ENCODE measurements at regions not wholly inside any gene's neighbourhood (a gene's known extent, or its start where the extent isn't known, plus 50 kb on each side); places are given as distances from the start of the nearest gene placed in this dataset.

DNA sequence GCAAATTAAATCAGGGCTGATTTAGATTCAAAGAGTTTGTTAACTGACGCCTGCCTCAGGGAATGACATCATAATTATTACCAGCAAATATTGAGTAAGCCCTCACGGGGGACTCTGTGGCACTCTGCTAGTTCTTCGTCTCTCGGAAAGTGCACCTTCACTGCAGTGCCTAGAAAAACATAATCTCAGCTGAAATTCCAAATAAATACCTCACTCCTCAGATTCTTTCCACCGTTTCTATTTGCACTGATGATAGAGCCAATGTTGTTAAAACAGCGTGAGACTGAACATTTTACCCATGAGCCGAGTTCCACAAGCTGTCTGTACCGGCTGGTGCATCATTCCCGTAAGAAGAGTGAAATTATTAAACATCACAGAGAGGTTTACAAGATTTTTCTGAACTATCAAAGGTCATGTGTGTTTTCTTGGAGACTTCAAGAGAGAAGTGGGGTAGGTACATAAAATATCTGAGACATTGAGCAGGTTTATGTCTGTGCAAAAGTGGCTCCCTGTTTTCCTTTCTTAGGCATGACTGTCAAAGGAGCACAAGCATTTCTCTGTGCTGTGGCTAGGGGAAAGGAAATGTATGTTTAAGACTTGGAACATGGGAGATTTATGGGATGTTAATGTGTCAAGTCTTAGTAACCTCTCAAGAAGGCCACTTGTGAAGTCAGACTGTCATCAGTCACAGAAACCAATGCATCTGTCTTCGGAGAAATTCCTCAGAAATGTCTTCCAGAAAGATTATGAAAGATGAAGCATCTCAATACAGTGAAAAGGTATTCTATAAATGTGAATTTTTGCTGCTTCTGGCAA, 119.6 kb downstream of the CBLL2 start:
- no peak overlapping the region for H3T11ph ChIP-seq (ENCODE audit: low read length)
- H2BK15ac ChIP-seq (ENCODE audit: low read depth, low read length) = no peak overlapping the region
- no peak overlapping the region for H4K91ac ChIP-seq (ENCODE audit: insufficient read length, low read depth, low read length)
- H3K18ac ChIP-seq (ENCODE audit: insufficient read length, low read depth, low read length) = no peak overlapping the region
- no peak for DNase-seq
- Mint-ChIP-seq H3K4me3 (no peak overlapping the region), H3K9me3 (peaks cover 0 to 31% of the 10 kb centered on the region in 2 experiments; a peak in 4 of 5 replicates), H3K36me3 (ENCODE audit: insufficient read depth in 1 of 3, low read depth in 3 of 3) (no peaks in the 10 kb centered on the region), H3K27ac (no peak overlapping the region), H3K4me1 (peaks cover 3 to 9% of the 10 kb centered on the region in 2 experiments), H3K27me3 (ENCODE audit: low read depth) (no peaks in the 10 kb centered on the region)
- H3K79me1 ChIP-seq (ENCODE audit: insufficient read depth, low read depth, low read length, poor library complexity, severe bottlenecking) = no peaks in the 10 kb centered on the region
- TF ChIP-seq, protein P1, sequence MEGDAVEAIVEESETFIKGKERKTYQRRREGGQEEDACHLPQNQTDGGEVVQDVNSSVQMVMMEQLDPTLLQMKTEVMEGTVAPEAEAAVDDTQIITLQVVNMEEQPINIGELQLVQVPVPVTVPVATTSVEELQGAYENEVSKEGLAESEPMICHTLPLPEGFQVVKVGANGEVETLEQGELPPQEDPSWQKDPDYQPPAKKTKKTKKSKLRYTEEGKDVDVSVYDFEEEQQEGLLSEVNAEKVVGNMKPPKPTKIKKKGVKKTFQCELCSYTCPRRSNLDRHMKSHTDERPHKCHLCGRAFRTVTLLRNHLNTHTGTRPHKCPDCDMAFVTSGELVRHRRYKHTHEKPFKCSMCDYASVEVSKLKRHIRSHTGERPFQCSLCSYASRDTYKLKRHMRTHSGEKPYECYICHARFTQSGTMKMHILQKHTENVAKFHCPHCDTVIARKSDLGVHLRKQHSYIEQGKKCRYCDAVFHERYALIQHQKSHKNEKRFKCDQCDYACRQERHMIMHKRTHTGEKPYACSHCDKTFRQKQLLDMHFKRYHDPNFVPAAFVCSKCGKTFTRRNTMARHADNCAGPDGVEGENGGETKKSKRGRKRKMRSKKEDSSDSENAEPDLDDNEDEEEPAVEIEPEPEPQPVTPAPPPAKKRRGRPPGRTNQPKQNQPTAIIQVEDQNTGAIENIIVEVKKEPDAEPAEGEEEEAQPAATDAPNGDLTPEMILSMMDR (conservative IDR thresholded peaks at IDR 0.05) = no peak
- WGBS (ENCODE audit: extremely low coverage, insufficient read length, low lambda C conversion rate) = no CpG with 5 or more reads among the region's 10 CpGs
- no peak overlapping the region for H3K14ac ChIP-seq (ENCODE audit: insufficient read depth, low read length)
- H3K27me3 ChIP-seq (ENCODE audit: insufficient read depth, low read length) = no peaks in the 10 kb centered on the region
- no peak overlapping the region for H3K9ac ChIP-seq (ENCODE audit: extremely low read depth, insufficient read length, low read length)
- H2BK5ac ChIP-seq (ENCODE audit: insufficient read length, low read length) = no peak overlapping the region
- no peak overlapping the region for H4K5ac ChIP-seq (ENCODE audit: insufficient read length, low read depth, low read length)
- H3K4me2 ChIP-seq (ENCODE audit: insufficient read depth, insufficient read length, low read length) = no peak overlapping the region
- H3K27ac ChIP-seq (ENCODE audit: insufficient read length, low read depth, low read length) = no peak overlapping the region
- H3K23me2 ChIP-seq (ENCODE audit: insufficient read length, low read depth, low read length, poor library complexity, severe bottlenecking) = no peaks in the 10 kb centered on the region
- no peak overlapping the region for H3K56ac ChIP-seq (ENCODE audit: insufficient read length, low read depth, low read length)
- H2AK5ac ChIP-seq (ENCODE audit: insufficient read length, low read length) = no peak overlapping the region
- no peak overlapping the region for H2BK12ac ChIP-seq (ENCODE audit: insufficient read length, low read depth, low read length)
- H4K20me1 ChIP-seq (ENCODE audit: control insufficient read depth, insufficient read depth, insufficient read length) = no peaks in the 10 kb centered on the region
- no peak overlapping the region for H4K8ac ChIP-seq (replicated peaks; ENCODE audit: insufficient read length, low read depth, low read length)
- no peaks in the 10 kb centered on the region; the same call in 1 of the 2 replicates for H3K4me1 ChIP-seq (ENCODE audit: insufficient read depth, low read length)
- H2AFZ ChIP-seq (ENCODE audit: low read length) = no peak overlapping the region
- H2BK20ac ChIP-seq (ENCODE audit: low read depth, low read length, poor library complexity, severe bottlenecking) = no peak overlapping the region
- H3K4ac ChIP-seq (ENCODE audit: low read depth, low read length) = no peak overlapping the region
- no peak overlapping the region for H2BK120ac ChIP-seq (ENCODE audit: low read depth, low read length, poor library complexity, severe bottlenecking)
- H3K23ac ChIP-seq (ENCODE audit: insufficient read length, low read depth, low read length) = no peak overlapping the region
- no peaks in the 10 kb centered on the region for H3K79me2 ChIP-seq (ENCODE audit: insufficient read depth, low read length)
- no peaks in the 10 kb centered on the region for H3K9me3 ChIP-seq (ENCODE audit: control insufficient read depth, low read depth, low read length)
